ENCODE measurements at regions not wholly inside any gene's neighbourhood (a gene's known extent, or its start where the extent isn't known, plus 50 kb on each side); places are given as distances from the start of the nearest gene placed in this dataset.

DNA sequence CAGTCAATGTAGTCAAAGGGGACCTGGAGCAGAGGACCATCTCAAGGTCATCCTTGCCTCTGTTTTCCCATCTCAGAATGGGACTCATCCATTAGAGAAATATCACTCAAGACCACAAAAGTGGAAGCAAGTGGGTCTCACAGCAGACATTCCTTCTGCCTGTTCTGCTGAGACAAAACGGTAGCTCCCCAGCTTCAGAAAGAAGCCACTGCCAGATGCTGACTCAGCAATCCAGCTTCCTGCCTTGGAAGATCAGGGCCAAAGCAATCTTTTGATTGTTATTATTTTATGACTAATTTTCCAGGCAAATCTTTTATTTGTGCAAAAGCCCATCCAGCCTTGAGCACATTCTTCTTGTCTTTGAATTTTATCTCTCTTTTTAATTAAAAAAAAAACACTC, 86.8 kb downstream of the CCT6B start:
- no peak overlapping the region for H3K4me3 ChIP-seq (ENCODE audit: low read depth, low read length)
- TF ChIP-seq, protein P1, sequence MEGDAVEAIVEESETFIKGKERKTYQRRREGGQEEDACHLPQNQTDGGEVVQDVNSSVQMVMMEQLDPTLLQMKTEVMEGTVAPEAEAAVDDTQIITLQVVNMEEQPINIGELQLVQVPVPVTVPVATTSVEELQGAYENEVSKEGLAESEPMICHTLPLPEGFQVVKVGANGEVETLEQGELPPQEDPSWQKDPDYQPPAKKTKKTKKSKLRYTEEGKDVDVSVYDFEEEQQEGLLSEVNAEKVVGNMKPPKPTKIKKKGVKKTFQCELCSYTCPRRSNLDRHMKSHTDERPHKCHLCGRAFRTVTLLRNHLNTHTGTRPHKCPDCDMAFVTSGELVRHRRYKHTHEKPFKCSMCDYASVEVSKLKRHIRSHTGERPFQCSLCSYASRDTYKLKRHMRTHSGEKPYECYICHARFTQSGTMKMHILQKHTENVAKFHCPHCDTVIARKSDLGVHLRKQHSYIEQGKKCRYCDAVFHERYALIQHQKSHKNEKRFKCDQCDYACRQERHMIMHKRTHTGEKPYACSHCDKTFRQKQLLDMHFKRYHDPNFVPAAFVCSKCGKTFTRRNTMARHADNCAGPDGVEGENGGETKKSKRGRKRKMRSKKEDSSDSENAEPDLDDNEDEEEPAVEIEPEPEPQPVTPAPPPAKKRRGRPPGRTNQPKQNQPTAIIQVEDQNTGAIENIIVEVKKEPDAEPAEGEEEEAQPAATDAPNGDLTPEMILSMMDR (IDR thresholded peaks at IDR 0.05; ENCODE audit: borderline replicate concordance, insufficient read depth, low read depth, low read length) = no peak

DNA sequence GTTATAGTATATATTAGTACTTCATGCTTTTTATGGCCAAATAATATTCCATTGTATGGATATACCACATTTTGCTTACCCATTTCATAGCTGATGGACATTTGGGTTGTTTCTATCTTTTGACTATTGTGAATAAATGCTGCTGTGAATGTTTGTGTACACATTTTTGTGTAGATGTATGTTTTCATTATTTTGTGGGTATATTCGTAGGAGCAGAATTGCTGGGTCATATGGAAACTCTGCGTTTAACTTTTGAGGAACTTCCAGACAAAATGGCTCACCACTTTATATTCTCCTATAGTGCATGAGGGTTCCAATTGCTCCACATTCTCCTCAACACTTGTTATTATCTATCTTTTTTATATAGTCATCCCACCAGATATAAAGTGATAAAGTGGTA, 88.6 kb downstream of the CCT6B start:
- TF ChIP-seq, protein P1 (IDR thresholded peaks at IDR 0.05; ENCODE audit: borderline replicate concordance, insufficient read depth, low read depth, low read length) = no peak

DNA sequence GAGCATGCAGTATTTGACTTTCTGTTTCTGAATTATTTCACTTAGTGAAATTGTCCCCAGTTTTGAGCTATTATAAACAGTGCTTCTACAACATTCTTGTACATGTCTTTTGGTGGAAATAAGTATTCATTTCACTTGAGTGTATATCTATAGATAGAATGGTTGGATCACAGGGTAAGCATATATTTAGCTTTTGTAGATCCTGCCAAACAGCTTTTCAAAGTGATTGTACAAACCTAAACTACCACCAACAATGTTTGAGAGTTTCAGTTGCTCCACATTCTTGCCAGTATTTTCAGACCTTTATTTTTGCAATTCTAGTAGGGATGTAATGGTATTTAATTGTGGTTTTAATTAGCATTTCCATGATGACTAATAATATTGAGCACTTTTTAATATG, 91.6 kb downstream of the CCT6B start:
- no peak overlapping the region for H3K4me3 ChIP-seq (ENCODE audit: low read depth, low read length)
- TF ChIP-seq, protein P1 (IDR thresholded peaks at IDR 0.05; ENCODE audit: borderline replicate concordance, insufficient read depth, low read depth, low read length) = no peak

More for the DNA sequence above, 88.6 kb downstream of the CCT6B start:
- no peak overlapping the region for H3K4me3 ChIP-seq (ENCODE audit: low read depth, low read length)

DNA sequence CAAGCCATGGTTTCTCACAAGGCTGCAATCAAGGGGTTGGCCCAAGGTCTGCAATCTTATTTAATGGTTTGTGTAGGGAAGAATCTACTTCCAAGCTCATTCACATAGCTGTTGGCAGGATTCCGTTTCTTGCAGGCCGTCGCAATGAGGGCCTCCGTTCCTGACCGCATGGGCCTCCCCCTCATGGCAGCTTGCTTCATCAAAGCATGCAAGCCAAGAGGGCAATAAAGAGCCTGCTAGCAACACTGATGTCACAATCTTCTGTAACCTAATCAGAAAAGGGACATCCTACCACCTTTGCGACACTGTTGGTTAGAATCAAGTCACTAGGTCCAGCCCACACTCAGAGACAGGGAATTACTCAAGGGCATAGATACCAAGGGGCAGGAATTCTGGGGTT, 95.5 kb downstream of the CCT6B start:
- TF ChIP-seq, protein P1 (IDR thresholded peaks at IDR 0.05; ENCODE audit: borderline replicate concordance, insufficient read depth, low read depth, low read length) = no peak
- no peak overlapping the region for H3K4me3 ChIP-seq (ENCODE audit: low read depth, low read length)

DNA sequence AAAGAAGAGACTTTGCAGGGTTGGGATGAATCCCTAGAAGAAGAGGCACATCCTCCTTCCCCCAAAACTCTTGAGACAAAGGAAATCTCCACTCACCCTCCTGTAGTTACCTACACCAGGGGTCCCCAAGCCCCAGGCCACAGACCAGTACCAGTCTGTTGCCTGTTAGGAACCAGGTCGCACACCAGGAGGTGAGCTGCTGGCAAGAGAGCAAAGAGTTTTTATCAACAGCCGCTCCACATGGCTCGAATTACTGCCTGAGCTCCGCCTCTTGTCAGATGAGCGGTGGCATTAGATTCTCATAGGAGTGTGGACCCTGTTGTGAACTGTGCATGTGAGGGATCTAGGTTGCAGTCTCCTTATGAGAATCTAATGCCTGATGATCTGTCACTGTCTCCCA, 98.9 kb downstream of the CCT6B start:
- TF ChIP-seq, protein P1 (IDR thresholded peaks at IDR 0.05; ENCODE audit: borderline replicate concordance, insufficient read depth, low read depth, low read length) = no peak

DNA sequence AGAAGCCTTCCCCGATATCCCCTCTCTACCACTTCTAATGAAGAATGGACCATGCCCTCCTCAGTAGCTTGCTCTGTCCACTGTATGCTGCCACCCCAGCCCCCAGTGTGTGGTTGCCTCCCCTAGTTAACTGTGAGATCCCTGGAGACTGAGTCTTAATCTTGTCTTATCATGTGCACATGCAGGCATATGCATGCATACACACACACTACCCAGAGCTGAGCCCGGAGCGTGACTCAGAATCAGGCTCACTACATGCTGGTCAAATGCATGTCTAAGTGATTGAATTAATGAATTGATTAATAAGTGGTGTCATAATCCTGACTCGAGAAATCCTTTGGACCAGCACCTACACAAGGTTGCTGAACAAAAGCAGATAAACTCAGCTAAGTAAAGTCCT, 99.4 kb downstream of the CCT6B start:
- TF ChIP-seq, protein P1 (IDR thresholded peaks at IDR 0.05; ENCODE audit: borderline replicate concordance, insufficient read depth, low read depth, low read length) = no peak
- H3K4me3 ChIP-seq (ENCODE audit: low read depth, low read length) = no peak overlapping the region

More for the DNA sequence above, 98.9 kb downstream of the CCT6B start:
- H3K4me3 ChIP-seq (ENCODE audit: low read depth, low read length) = no peak overlapping the region

DNA sequence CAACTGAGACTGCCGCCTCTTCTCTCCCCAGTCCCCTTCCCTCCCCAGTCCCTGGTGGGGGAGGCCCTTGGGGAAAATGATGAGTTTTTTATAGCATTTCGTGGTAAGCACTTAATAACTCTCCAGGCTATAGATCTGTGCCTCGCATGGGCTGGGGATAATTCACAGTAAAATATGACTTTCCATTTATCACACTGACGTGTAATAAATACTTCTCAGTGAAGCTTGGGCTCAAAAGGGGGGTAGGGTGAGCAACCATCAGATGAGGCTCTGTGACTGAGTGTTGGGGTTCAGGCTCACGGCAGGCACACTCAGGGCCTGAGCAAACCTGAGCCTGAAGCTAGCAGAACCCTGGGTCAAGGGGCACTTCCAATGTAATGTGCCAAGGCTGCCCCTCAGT, 101.6 kb downstream of the CCT6B start:
- H3K4me3 ChIP-seq (ENCODE audit: low read depth, low read length) = no peak overlapping the region
- TF ChIP-seq, protein P1 (IDR thresholded peaks at IDR 0.05; ENCODE audit: borderline replicate concordance, insufficient read depth, low read depth, low read length) = no peak

Data from GM12875 (cell line).